NCI-H2227 treated with DMSO at 0.1 percent for 48 hours (cell line): ENCODE measurements at regions not wholly inside any gene's neighbourhood (a gene's known extent, or its start where the extent isn't known, plus 50 kb on each side); places are given as distances from the start of the nearest gene placed in this dataset.

Experiments used
- DNase-seq: peaks from one replicate; lab custom pipeline; 2025; lab: John Stamatoyannopoulos, UW

DNA sequence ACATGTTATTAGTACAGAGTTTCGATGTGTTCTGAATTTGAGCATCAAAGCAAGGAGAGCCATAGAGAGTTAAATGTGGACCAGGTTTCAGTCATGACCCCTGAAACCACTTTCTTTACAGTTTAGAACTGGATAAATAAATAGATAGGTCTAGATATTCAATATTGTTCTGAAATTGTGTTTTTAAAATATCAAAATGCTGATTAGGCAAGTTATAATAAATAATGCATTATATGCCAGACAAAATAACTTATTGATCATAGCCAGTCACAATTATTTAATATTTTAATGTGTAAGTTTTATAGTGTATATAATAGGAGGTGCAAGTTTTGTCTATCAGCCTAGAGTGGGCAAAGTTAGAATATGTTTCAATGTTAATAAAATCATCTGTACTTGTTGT, 569.5 kb downstream of the METTL15 start:
- no peak for DNase-seq

DNA sequence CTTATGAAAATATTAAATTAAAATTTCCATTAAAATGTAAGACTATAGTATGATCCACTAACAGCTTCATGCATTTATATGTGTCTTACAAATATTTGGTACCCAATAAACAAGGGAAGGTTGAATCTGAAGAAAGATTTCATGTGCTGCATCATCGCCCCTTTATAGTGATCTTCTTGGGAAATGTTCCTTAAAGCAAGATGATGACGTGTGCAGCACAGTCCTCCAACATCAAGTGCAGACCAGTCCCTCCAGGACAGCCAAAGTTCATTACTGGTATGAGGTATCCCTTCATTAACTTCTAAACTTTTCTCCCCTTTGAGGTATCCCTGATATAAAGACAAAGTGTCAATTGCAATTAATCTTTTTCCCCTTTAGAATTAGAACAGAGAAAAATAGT, 567.0 kb downstream of the METTL15 start:
- no peak for DNase-seq

DNA sequence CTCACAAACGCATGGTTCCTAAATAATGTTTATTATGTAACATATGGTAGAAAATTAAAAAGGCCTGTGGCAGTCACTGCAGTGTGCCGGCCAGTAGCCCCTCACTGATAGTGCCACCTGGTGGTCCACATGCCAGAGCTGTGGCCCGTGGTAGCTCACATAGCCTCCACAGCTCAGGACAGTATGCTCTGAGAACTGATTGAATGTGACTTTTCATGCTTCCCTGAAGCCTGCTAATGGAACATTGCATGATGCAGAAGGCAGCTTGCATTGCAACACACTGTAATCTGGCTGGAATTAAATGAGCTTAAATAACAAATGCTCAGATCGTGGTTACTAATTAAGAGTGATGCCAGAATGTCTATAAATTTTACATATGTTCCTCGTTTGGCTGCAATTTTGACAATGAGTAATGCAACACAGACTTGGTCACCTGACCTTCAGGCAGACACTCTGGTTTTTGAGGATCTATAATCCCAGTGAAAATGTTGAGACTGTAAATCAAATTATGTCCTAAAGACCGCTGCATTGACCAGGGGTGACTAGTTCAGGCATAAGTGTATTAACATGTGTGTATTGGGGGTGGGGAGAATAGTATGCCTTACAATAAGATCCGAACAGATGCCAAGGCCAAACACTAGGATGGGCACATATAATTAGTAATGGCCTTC, 566.4 kb downstream of the METTL15 start:
- no peak for DNase-seq

DNA sequence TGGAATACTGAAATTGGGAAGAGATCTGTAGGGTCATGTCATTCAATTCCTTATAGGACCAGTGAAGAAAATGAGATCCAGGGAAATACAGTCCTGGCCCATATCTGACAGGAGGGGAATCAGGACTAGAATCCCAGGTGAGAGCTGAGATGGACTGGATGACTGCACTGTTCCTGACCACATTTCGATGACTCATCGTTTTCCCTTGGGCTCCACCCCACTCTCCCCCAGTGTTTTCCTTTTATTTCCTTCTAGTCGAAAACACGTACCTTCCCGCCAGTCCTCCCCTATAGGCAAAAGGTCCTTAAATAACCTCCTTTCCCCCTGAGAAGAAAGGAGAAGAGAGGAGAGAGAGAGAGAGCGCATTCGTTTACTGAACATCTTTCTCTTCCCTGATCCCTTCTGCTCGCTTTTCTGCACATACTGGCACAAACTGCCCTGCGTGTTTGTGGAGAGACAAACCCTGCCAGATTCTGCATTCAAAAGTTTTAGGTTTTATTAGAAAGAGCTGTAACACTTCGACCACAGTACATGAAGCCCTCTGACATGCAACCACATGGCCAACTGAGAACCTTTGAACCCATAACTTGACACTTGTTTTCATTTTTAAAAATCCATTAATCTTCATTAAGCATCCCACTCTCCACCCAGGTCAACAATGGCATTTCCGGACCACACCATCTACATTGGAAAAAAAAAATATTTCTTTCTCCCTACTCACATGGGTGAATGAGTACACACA, 565.7 kb downstream of the METTL15 start:
- DNase-seq: no peak

DNA sequence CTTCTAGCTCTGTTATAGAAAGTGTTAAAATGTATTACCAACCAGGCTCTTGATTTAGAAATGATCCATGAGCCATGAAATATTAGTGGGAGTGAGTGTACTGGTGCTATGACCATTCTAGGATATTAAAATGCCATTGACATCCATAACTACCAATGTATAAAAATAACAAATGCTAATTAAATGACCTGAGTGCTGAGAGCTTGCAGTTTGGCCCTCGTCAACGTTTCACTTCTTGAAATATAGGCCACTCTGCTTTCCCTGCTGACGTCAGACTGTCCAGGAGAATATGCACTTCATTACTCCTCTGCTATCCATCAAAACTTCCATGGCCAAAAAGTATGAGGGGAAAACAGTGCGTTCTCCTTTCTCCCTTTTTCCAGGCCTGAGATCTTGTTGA, 563.1 kb downstream of the METTL15 start:
- no peak for DNase-seq

DNA sequence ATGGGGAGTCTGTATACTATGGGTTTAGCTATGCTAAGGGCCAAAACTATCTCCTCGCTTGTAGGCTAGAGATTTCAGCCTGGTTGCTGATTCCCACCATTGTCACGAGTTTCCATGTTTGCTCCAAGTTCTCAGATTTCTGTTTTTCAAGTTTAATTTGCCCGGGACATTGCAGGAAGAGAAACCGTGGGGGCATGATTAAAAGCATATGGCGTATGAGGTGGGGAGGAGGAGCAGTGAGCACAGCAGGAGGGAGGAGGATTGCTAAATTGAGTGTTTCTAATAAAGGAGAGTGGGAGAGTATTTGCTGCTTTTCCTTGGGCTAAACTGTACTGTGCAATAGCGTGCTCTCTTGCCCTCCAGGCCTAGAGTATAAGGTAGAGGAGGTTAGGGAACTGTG, 558.4 kb downstream of the METTL15 start:
- no peak for DNase-seq

DNA sequence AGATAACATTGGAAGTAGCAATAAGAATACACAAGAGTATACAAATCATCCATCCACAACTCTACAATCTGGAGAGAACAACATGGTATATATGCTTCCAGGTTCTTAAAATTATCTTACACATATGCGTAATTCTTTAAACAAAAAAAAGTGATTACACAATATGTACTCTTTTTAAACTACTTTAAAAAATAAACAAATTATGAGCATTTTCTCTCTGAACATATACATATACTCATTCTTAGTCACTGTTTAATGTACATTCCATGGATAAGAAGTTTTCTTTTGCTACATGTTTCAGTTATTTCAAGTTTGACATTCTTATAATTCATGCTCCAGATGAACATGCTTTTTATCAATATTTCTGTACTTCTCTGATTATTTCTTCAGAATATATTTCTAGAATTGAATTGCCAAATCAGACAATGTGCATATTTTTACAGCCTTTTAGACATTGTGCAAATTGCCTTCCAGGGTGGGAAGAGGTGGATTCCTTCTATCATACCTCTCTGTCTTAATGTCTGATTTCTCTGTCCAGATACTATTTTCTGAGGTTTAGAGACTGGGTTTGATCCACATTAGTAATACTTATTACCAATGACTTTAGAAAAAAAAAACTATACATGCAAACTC, 551.6 kb downstream of the METTL15 start:
- no peak for DNase-seq

DNA sequence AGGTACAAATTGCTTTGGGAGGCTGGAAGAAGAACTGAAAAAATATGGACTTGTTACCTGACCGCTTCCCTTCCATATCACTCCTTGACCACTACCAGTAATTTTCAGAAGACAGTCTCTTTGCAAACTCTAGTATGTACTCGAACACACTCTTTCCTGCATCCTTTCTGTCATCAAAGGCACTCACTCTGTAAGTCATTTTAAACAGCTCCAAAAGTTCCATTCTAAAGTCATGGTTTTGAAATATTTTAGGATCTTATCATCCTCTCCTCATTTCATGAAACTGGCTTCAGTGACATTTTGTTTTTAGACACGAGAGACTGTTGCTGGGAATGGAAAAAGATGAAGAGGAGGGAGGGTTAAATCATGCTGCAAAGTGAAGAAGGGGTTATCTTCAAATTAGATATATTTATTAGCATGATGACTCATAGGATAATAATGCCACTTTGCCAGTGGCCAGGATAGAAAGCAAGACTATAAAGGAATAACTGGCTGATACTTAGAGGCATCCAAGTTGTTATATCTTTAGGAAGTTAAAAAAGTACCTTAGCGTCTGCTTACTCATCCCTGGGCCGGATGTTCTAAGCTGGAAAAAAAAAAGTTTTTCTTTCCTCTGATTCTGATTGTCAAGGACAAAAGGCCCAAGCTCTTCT, 549.3 kb downstream of the METTL15 start:
- no peak for DNase-seq

DNA sequence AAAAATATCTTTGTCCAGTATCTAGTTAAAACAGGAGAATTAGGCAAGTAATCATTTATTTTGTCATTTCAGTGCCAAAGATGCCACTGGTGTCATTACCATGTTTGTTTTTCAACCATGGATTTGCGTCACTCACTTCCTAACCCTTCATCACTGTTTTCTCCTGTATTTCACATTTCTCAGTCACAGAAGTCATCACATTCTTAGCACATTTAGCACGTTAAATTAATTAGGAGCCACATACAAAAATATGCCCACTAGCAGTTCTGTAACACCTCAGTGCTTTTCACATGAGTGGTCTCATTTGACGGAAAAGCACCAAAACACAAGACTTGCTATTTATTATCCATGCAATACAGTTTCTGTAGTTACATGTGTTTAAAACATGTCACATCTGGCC, 546.0 kb downstream of the METTL15 start:
- no peak for DNase-seq

DNA sequence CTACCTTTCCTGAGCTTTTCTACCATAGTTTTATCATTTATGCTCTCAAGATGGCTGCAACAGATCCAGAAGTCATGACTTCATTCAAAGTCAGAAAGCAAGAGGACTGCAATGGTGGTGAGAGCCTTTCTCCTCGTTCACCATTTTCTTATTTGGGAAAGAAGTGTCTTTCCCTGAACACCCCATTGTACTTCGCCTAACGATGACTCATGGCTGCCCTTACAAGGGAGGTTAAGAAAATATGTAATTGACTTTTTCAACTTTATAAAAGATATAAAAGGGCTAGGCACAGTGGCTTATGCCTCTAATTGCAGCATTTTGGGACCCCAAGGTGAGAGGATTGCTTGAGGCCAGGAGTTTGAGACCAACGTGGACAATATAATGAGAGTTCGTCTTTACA, 541.7 kb downstream of the METTL15 start:
- DNase-seq: no peak

DNA sequence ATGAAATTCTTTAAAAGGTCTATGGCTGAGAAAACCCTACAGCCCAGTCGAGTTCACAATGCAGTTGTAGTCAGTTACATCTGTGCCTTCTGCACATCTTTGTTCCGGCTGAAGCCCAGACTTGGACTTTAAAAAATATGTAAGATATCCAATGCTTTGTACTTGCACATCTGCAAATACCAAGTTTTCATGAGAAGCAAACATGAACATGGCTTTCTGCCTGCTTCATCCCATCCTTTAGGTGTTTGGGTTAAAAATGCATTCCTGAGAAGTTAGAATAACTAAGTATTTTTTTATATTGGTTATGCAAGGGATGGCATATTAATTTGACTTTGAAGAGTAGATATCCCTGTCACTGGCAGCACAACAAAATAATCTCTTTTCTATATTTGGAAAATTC, 528.4 kb downstream of the METTL15 start:
- no peak for DNase-seq

DNA sequence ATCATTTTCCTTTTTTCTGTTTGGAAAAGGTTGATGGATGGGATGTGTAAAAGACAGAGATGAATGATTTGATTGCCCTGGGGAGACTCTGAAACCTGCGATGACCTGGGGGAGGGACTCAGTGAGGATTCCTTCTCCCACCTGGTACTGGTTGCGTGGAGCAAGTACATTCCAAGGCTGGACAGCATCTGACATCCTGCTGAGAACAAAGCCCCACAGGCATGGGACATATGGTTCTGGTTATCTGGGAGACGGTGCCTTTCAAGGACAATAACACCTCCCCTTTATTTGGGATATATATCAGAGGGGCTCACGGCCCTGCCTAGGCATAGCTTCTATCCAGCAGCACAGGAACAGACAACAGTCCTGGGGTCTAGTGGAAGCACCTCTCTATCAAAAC, 527.8 kb downstream of the METTL15 start:
- DNase-seq: no peak

DNA sequence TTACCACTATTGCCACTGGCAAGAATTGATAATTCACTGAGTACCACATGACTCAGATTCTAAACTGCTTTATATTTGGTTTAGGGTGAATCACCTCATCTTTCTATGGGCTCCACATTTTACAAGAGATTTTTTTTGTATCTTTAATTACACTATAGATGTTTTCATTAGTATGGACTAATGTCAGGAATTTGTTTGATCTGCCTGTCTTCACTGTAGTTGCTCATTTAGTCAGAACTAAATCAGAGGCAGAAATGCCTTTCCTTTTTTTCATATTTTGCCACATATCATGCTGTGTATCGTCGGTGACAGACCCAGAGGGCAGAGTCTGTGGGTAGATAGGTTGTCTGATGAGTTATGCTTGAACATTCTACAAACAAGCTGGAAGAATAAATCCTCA, 524.1 kb downstream of the METTL15 start:
- no peak for DNase-seq

DNA sequence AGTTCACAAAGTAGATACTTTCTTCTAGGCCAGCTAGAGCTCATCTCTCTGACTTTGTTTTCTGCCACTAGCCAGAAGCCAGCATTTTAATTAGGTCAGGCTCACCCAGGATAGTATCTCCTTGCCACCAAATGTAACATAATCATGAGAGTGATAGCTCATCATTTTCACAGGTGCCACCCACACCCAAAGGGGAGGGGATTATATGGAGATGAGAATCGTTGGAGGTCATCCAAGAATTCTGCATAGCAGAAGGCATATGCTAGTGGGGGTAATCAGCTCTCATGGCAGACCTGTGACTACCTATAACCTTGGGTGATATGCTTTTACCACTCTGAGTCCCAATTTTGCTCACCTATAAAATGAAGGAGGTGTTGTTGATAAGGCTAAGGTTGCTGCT, 523.0 kb downstream of the METTL15 start:
- DNase-seq: no peak

DNA sequence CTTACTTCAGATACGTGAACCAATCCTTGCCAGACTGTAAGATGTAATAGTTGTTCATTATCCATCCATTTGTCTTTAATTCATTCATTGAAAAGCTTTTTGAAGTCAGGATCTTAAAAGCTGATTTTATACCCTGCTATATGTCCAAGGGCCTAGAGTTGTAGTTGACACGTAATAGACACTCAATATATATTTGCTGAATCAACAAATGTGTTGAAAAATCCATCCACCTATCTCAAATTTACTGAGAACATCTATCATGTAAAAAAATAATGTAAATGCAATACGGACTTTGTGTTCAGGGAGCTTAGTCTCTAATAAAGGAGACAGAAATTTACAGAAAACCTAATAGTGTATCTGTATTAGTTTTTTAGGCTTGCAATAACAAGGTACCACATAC, 521.0 kb downstream of the METTL15 start:
- DNase-seq: no peak

DNA sequence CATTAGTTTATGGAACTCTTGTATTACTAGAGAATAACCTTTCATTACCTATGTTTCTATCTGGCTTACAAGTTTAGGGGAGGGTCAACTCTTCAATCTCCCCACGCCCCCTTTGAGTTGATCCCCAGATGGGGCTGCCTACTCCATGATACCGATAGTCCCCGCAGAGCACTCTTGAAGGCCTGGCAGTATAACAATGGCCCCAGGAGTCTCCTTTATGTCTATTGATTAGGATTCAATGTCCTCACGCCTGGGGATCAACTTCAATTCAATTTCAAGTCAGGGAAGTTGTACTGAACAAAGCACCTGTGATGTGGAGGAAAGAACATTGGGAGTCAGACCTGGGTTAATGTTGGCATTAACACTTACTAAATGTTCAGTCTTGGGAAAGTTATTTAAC, 520.2 kb downstream of the METTL15 start:
- DNase-seq: no peak

DNA sequence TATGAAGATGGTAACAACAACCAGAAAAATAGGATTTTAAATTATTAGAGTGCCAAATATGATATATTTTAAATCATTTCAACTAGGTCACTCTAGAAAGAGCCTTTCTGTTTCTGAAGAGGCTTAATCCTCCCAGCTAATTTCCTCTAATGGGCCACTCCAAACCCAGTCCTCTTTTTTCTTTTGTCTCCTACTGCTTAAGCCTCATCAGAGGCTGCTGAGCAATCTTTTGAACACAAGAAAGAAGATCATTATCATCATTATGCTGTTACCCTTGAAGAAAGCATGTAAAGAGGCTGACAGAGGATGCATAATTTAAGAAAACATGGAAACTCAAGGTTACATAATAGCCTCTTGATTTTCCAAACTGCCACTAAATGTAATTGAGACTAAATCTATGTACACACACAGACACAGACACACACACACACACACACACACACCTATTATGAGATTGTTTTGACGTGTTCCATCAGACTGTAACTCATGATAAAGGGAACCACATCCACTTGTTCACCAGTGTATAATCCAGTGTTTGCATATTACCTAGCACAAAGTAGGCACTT, 519.6 kb downstream of the METTL15 start:
- no peak for DNase-seq

DNA sequence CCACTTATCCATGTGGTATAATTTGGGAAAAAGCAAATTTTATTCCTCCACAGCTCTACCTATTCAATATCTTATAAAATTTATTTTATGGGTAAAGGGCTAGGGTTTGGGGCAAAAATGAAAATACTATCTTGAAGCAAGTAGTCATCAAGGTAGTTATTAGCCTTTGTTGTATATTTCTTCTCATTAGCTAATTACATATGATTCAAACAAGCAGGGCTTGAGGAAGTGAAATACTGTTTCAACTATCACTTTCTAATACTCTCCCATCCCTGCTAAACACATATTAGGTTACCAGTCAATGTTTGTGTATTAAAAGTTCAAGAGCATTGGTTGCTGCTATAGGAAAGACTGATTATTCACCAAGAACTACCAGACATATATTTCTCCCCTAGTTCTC, 517.3 kb downstream of the METTL15 start:
- DNase-seq: no peak

DNA sequence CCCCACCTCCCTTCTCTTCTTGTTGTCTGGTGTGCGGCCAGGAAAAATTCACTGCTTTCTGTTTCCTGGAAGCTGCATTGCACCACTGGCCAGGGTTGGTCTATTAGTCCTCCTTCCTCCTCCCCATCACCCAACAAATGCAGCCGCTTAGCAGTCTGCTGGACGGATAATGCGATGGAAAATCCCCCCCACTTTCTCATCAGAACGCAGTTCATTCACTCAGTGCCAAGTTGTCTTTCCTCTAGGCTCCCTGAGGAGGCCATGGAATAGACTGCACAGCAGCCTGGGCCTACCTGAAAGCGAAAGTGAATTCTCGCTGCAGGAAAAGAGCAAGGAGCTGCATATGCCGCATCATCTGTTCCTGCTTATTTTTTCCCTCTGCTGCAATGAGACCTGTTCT, 513.6 kb downstream of the METTL15 start:
- no peak for DNase-seq

DNA sequence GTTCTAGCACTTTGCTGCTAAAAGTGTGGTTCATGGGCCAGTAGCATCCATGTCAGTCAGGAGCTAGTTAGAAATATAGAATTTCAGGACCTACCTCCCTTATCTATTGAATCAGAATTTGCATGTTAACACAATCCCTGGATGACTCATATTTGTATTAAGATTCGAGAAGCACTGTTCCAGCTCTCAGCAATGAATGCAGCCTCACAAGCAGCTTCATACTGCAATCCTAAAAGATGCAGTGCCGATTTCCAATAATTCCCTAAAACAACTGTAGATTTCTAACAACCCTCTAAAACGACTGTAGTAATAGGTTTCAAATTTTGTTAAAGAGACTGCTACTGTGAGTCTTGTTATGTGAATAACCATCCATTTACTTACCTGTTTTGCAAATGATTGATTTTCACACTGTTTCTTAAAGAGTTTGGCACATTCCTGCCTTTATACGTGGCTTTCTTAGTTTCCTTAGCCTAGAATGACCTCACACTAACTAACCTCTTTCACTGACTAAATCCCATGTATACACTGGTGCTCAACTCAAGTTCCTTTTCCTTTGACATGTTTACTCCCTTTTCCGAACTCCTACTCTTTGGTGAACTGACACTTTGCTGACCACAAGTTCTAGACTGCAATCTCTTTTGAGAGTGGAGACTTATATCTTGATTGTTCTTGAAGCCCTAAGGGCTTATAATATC, 511.8 kb downstream of the METTL15 start:
- DNase-seq: no peak

DNA sequence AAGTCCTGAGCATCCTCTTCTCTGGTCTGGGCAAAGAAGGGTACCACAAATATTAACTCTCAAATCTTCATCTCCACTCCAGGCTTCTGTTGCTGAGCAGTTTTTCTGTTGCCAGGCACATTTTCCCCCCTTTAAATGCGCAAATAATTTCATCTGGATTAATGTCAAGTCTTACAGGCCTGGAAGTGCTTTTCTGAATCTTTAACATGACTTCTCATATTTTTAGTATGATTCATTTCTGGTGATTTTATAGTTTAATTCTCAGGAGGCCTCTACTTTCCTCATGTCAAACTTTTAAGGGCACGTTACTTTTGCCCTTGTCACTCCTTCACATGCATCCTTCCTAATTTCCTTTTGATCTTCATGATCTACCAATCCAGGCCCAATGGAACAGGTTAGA, 510.2 kb downstream of the METTL15 start:
- no peak for DNase-seq
